ENCODE measurements at regions not wholly inside any gene's neighbourhood (a gene's known extent, or its start where the extent isn't known, plus 50 kb on each side); places are given as distances from the start of the nearest gene placed in this dataset.

- DNase-seq (ENCODE audit: low read depth in 6 of 9, low spot score in 9 of 9): no peak
- WGBS: 94% methylated on average over 10 of the region's 10 CpGs
Observed at GRCh38 chr1:62967031-62967430, 183.1 kb downstream of the ATG4C start.

DNA sequence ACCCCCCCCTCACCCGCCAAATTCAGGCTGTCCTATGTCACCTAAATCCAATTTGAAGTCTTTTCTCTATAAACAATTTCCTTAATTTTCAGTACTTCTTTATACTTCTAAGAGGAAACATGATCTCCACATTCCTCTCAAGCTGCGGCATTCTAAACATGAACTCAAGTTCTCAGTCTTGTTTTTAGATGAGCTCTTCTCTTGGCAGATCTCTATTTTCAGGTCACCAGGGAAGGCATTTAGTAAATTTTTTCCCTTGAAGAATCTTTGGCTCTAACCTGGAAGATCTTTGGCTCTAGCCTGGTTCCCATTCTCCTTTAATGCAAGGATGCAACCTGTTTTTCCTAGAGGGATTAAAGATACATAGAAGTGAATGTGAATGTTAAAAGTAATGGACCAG lies 193.4 kb downstream of the ATG4C start:
- 94% methylated on average over 2 of the region's 2 CpGs for WGBS
- no peak for DNase-seq (ENCODE audit: low read depth in 6 of 9, low spot score in 9 of 9)
- Histone ChIP-seq H3K4me1 (ENCODE audit: control insufficient read depth in 2 of 2, insufficient read depth in 2 of 2, low read length in 2 of 2) (no peaks in the 10 kb centered on the region), H3K4me3 (ENCODE audit: low read length in 2 of 2) (no peak overlapping the region), H3K9me3 (ENCODE audit: control insufficient read depth in 2 of 2, insufficient read depth in 1 of 2, low read length in 1 of 2) (no peaks in the 10 kb centered on the region), H3K36me3 (ENCODE audit: control insufficient read depth in 2 of 2, insufficient read depth in 2 of 2, low read length in 1 of 2) (no peaks in the 10 kb centered on the region), H3K27ac (ENCODE audit: low read depth in 1 of 2, low read length in 1 of 2) (no peak overlapping the region), H3K27me3 (ENCODE audit: control insufficient read depth in 2 of 2, insufficient read depth in 1 of 2, low read length in 1 of 2) (no peaks in the 10 kb centered on the region)

More at GRCh38 chr1:62967031-62967430, 183.1 kb downstream of the ATG4C start:
- no peaks in the 10 kb centered on the region for H3K4me1 ChIP-seq (ENCODE audit: control insufficient read depth in 2 of 2, insufficient read depth in 2 of 2, low read length in 2 of 2)
- no peaks in the 10 kb centered on the region for H3K9me3 ChIP-seq (ENCODE audit: control insufficient read depth in 2 of 2, insufficient read depth in 1 of 2, low read length in 1 of 2)
- no peak overlapping the region for H3K4me3 ChIP-seq (ENCODE audit: low read length in 2 of 2)
- H3K36me3 ChIP-seq (ENCODE audit: control insufficient read depth in 2 of 2, insufficient read depth in 2 of 2, low read length in 1 of 2): no peaks in the 10 kb centered on the region
- H3K27ac ChIP-seq (ENCODE audit: low read depth in 1 of 2, low read length in 1 of 2): no peak overlapping the region
- no peaks in the 10 kb centered on the region for H3K27me3 ChIP-seq (ENCODE audit: control insufficient read depth in 2 of 2, insufficient read depth in 1 of 2, low read length in 1 of 2)

- no peak overlapping the region for H3K4me3 ChIP-seq (ENCODE audit: low read length in 2 of 2)
- WGBS: 89% methylated on average over 2 of the region's 2 CpGs
Observed at GRCh38 chr1:62978741-62979140, 194.8 kb downstream of the ATG4C start.

DNA sequence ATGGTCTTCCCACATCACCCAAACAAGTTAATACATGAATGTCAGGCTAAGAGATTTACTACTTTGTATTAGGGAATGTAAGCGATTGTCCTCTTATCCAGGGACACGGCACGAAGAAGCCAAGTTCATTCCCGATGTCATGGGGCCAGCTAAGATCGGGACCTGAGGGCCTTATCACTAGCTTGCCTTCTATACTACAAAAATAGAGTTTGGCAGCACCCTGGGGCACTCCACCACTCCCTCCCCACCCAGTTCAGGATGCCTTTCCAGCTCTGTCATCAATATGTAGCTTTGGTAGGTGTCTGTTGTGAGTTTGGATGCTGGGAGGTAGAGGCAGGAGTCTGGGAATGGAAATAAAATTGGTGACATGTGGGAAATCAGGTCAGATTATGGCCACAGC lies 197.5 kb downstream of the ATG4C start:
- 98% methylated on average over 5 of the region's 5 CpGs for WGBS
- DNase-seq (ENCODE audit: low read depth in 6 of 9, low spot score in 9 of 9): no peak
- no peak overlapping the region for H3K27ac ChIP-seq (ENCODE audit: low read depth in 1 of 2, low read length in 1 of 2)
- H3K36me3 ChIP-seq (ENCODE audit: control insufficient read depth in 2 of 2, insufficient read depth in 2 of 2, low read length in 1 of 2): no peaks in the 10 kb centered on the region
- H3K4me3 ChIP-seq (ENCODE audit: low read length in 2 of 2): no peak overlapping the region
- no peaks in the 10 kb centered on the region for H3K9me3 ChIP-seq (ENCODE audit: control insufficient read depth in 2 of 2, insufficient read depth in 1 of 2, low read length in 1 of 2)
- no peaks in the 10 kb centered on the region for H3K27me3 ChIP-seq (ENCODE audit: control insufficient read depth in 2 of 2, insufficient read depth in 1 of 2, low read length in 1 of 2)
- H3K4me1 ChIP-seq (ENCODE audit: control insufficient read depth in 2 of 2, insufficient read depth in 2 of 2, low read length in 2 of 2): no peaks in the 10 kb centered on the region

More at GRCh38 chr1:62978741-62979140, 194.8 kb downstream of the ATG4C start:
- no peak for DNase-seq (ENCODE audit: low read depth in 6 of 9, low spot score in 9 of 9)
- Histone ChIP-seq H3K9me3 (ENCODE audit: control insufficient read depth in 2 of 2, insufficient read depth in 1 of 2, low read length in 1 of 2) (no peaks in the 10 kb centered on the region), H3K4me1 (ENCODE audit: control insufficient read depth in 2 of 2, insufficient read depth in 2 of 2, low read length in 2 of 2) (no peaks in the 10 kb centered on the region), H3K36me3 (ENCODE audit: control insufficient read depth in 2 of 2, insufficient read depth in 2 of 2, low read length in 1 of 2) (no peaks in the 10 kb centered on the region), H3K27me3 (ENCODE audit: control insufficient read depth in 2 of 2, insufficient read depth in 1 of 2, low read length in 1 of 2) (no peaks in the 10 kb centered on the region), H3K27ac (ENCODE audit: low read depth in 1 of 2, low read length in 1 of 2) (no peak overlapping the region)

DNA sequence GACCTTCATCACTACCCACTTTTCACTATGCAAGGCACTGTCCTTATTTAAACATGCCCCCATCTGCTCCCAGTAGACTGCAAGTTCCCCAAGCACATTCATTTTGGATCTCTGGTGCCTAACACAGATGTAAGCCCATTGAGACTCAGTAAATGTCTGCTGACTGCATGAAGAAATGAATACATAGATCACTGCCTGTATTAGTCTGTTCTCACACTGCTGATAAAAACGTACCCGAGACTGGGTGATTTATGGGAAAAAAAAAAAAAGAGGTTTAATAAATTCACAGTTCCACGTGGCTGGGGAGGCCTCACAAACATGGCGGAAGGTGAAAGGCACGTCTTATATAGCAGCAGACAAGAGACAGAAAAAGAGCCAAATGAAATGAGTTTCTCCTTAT lies 204.9 kb downstream of the ATG4C start:
- no peak overlapping the region for H3K27ac ChIP-seq (ENCODE audit: low read depth in 1 of 2, low read length in 1 of 2)
- DNase-seq (ENCODE audit: low read depth in 6 of 9, low spot score in 9 of 9): no peak
- no peaks in the 10 kb centered on the region for H3K36me3 ChIP-seq (ENCODE audit: control insufficient read depth in 2 of 2, insufficient read depth in 2 of 2, low read length in 1 of 2)
- no peaks in the 10 kb centered on the region for H3K4me1 ChIP-seq (ENCODE audit: control insufficient read depth in 2 of 2, insufficient read depth in 2 of 2, low read length in 2 of 2)
- no peaks in the 10 kb centered on the region for H3K9me3 ChIP-seq (ENCODE audit: control insufficient read depth in 2 of 2, insufficient read depth in 1 of 2, low read length in 1 of 2)
- WGBS: 92% methylated on average over 5 of the region's 5 CpGs
- H3K4me3 ChIP-seq (ENCODE audit: low read length in 2 of 2): no peak overlapping the region
- H3K27me3 ChIP-seq (ENCODE audit: control insufficient read depth in 2 of 2, insufficient read depth in 1 of 2, low read length in 1 of 2): no peaks in the 10 kb centered on the region

- H3K27me3 ChIP-seq (ENCODE audit: control insufficient read depth in 2 of 2, insufficient read depth in 1 of 2, low read length in 1 of 2): no peaks in the 10 kb centered on the region
- no peak overlapping the region for H3K4me3 ChIP-seq (ENCODE audit: low read length in 2 of 2)
- no peaks in the 10 kb centered on the region for H3K36me3 ChIP-seq (ENCODE audit: control insufficient read depth in 2 of 2, insufficient read depth in 2 of 2, low read length in 1 of 2)
- H3K27ac ChIP-seq (ENCODE audit: low read depth in 1 of 2, low read length in 1 of 2): no peak overlapping the region
- no peaks in the 10 kb centered on the region for H3K9me3 ChIP-seq (ENCODE audit: control insufficient read depth in 2 of 2, insufficient read depth in 1 of 2, low read length in 1 of 2)
- 94% methylated on average over 5 of the region's 5 CpGs for WGBS
- no peaks in the 10 kb centered on the region for H3K4me1 ChIP-seq (ENCODE audit: control insufficient read depth in 2 of 2, insufficient read depth in 2 of 2, low read length in 2 of 2)
- no peak for DNase-seq (ENCODE audit: low read depth in 6 of 9, low spot score in 9 of 9)
Observed at GRCh38 chr1:62989497-62989896, 205.6 kb downstream of the ATG4C start.

DNA sequence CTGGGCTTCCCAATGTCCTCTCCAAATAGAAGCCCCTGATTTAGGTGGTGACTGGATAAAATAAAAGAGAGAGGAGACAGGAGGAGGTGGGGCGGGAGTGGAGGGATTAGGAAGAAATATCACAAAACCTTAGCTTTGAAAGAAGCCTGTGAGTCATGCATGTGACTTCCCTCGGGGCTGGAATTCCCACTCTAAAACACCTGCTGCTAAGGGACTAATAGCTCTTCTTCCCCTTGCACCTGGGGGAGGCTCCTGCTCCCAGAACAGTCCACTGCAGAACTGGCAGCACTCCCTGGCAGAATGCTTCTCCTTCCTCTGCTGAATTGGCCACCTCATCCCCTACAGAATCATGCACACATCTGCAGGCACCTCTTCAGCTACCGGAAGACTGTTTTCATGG lies 207.2 kb downstream of the ATG4C start:
- 84% methylated on average over 3 of the region's 3 CpGs for WGBS
- Histone ChIP-seq H3K27me3 (ENCODE audit: control insufficient read depth in 2 of 2, insufficient read depth in 1 of 2, low read length in 1 of 2) (no peaks in the 10 kb centered on the region), H3K4me1 (ENCODE audit: control insufficient read depth in 2 of 2, insufficient read depth in 2 of 2, low read length in 2 of 2) (no peaks in the 10 kb centered on the region), H3K4me3 (ENCODE audit: low read length in 2 of 2) (no peak overlapping the region), H3K9me3 (ENCODE audit: control insufficient read depth in 2 of 2, insufficient read depth in 1 of 2, low read length in 1 of 2) (no peaks in the 10 kb centered on the region), H3K36me3 (ENCODE audit: control insufficient read depth in 2 of 2, insufficient read depth in 2 of 2, low read length in 1 of 2) (no peaks in the 10 kb centered on the region), H3K27ac (ENCODE audit: low read depth in 1 of 2, low read length in 1 of 2) (no peak overlapping the region)
- DNase-seq (ENCODE audit: low read depth in 6 of 9, low spot score in 9 of 9): no peak

DNA sequence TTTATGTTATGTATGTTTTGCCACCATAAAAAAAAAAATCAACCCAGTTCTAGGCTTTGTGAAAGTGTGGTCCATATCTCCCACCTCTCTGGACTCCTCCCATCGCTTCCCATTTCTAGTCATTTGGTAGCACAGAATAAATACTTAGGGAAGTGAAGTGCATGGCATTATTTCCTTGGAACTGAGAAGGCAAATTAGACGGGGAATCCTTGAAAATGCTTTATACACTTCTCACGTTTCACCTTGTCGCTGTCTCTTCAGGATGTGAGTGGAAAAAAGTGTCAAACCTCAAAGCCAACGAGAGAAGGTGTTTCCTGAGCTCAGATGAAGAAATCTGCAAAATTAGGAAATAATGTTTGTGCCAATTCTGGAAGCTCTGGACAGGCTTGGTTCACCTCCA lies 209.9 kb downstream of the ATG4C start:
- DNase-seq (ENCODE audit: low read depth in 6 of 9, low spot score in 9 of 9): no peak
- Histone ChIP-seq H3K27ac (ENCODE audit: low read depth in 1 of 2, low read length in 1 of 2) (no peak overlapping the region), H3K27me3 (ENCODE audit: control insufficient read depth in 2 of 2, insufficient read depth in 1 of 2, low read length in 1 of 2) (peaks cover 0 to 4% of the 10 kb centered on the region in 2 donors), H3K4me3 (ENCODE audit: low read length in 2 of 2) (no peak overlapping the region), H3K9me3 (ENCODE audit: control insufficient read depth in 2 of 2, insufficient read depth in 1 of 2, low read length in 1 of 2) (no peaks in the 10 kb centered on the region), H3K36me3 (ENCODE audit: control insufficient read depth in 2 of 2, insufficient read depth in 2 of 2, low read length in 1 of 2) (no peaks in the 10 kb centered on the region), H3K4me1 (ENCODE audit: control insufficient read depth in 2 of 2, insufficient read depth in 2 of 2, low read length in 2 of 2) (no peaks in the 10 kb centered on the region)
- WGBS: 23% methylated on average over 5 of the region's 5 CpGs

- H3K27me3 ChIP-seq (ENCODE audit: control insufficient read depth in 2 of 2, insufficient read depth in 1 of 2, low read length in 1 of 2): peaks cover 0 to 9% of the 10 kb centered on the region in 2 donors
- no peaks in the 10 kb centered on the region for H3K4me1 ChIP-seq (ENCODE audit: control insufficient read depth in 2 of 2, insufficient read depth in 2 of 2, low read length in 2 of 2)
- DNase-seq (ENCODE audit: low read depth in 6 of 9, low spot score in 9 of 9): no peak
- no peaks in the 10 kb centered on the region for H3K9me3 ChIP-seq (ENCODE audit: control insufficient read depth in 2 of 2, insufficient read depth in 1 of 2, low read length in 1 of 2)
- H3K4me3 ChIP-seq (ENCODE audit: low read length in 2 of 2): no peak overlapping the region
- WGBS: 96% methylated on average over 4 of the region's 4 CpGs
- H3K27ac ChIP-seq (ENCODE audit: low read depth in 1 of 2, low read length in 1 of 2): no peak overlapping the region
- H3K36me3 ChIP-seq (ENCODE audit: control insufficient read depth in 2 of 2, insufficient read depth in 2 of 2, low read length in 1 of 2): no peaks in the 10 kb centered on the region
Observed at GRCh38 chr1:62995173-62995572, 211.2 kb downstream of the ATG4C start.

DNA sequence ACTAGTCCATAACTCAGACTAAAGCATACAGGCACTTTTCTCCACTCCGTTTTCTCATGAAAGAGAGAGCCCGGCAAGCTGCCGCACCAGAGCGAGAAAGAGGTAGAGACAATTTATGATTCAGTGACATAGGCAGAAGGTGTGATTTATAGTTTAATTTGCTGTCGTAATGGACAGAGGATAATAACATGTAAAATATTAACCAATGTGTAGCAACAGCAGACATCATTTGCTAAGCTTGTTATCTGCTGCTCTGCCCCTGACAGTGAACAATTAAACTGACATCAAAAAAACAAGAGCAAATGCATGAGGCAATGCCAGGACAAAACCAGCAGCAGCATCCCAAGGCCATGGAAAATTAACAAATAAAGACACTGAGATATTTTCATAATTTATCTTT lies 214.0 kb downstream of the ATG4C start:
- no peak for DNase-seq (ENCODE audit: low read depth in 6 of 9, low spot score in 9 of 9)
- no peak overlapping the region for H3K27ac ChIP-seq (ENCODE audit: low read depth in 1 of 2, low read length in 1 of 2)
- H3K4me3 ChIP-seq (ENCODE audit: low read length in 2 of 2): no peak overlapping the region
- H3K4me1 ChIP-seq (ENCODE audit: control insufficient read depth in 2 of 2, insufficient read depth in 2 of 2, low read length in 2 of 2): no peaks in the 10 kb centered on the region
- WGBS: 92% methylated on average over 5 of the region's 5 CpGs
- H3K36me3 ChIP-seq (ENCODE audit: control insufficient read depth in 2 of 2, insufficient read depth in 2 of 2, low read length in 1 of 2): no peaks in the 10 kb centered on the region
- no peaks in the 10 kb centered on the region for H3K9me3 ChIP-seq (ENCODE audit: control insufficient read depth in 2 of 2, insufficient read depth in 1 of 2, low read length in 1 of 2)
- peaks cover 0 to 17% of the 10 kb centered on the region in 2 donors for H3K27me3 ChIP-seq (ENCODE audit: control insufficient read depth in 2 of 2, insufficient read depth in 1 of 2, low read length in 1 of 2)
